ENCODE measurements at regions not wholly inside any gene's neighbourhood (a gene's known extent, or its start where the extent isn't known, plus 50 kb on each side); places are given as distances from the start of the nearest gene placed in this dataset.

DNA sequence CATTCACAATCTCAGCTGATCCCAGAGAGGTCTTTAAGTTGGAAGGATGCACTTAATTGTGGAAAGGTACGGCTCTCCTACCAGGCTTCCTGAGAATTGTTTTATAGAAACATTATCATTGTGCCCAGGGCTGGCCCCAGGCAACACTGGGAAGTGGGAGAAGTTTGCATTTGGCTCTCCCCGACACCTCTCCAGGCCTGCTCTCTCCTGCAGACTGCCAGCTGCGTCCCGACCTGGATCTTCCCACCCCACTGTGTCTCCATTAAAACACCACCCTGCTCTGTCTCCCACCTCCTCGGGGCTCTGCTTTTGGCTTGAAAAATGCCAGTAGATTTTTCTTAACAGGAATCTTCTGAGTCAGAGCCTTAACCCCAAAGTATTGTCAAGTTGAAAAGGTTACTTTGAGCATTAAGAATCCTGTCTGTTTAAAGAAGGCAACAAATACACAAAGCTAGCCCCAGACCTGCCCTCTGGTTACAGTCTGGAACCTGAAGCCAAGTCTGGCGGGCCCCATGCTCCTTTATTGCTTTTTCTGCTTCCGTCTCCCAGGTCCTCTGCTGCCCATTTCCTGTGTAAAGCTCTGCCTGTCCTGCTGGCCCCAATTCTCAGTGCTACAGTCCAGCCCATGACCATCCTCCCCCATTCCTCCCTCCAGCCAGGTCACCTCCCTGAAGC lies 530.2 kb downstream of the SOX6 start:
- DNase-seq (ENCODE audit: low read depth): no peak
- TF ChIP-seq CTCF (IDR thresholded peaks at IDR 0.05; ENCODE audit: low read length, missing control alignments): no peak
- no peak overlapping the region for H3K4me3 ChIP-seq (replicated peaks; ENCODE audit: low read depth, low read length)

GRCh38 chr11:15826826-15827225 lies 529.5 kb downstream of the SOX6 start:
- DNase-seq (ENCODE audit: low read depth): peak; percentile 52
- peak; percentile 74 for TF ChIP-seq CTCF (IDR thresholded peaks at IDR 0.05; ENCODE audit: low read length, missing control alignments)
- no peak overlapping the region for H3K4me3 ChIP-seq (replicated peaks; ENCODE audit: low read depth, low read length)

DNA sequence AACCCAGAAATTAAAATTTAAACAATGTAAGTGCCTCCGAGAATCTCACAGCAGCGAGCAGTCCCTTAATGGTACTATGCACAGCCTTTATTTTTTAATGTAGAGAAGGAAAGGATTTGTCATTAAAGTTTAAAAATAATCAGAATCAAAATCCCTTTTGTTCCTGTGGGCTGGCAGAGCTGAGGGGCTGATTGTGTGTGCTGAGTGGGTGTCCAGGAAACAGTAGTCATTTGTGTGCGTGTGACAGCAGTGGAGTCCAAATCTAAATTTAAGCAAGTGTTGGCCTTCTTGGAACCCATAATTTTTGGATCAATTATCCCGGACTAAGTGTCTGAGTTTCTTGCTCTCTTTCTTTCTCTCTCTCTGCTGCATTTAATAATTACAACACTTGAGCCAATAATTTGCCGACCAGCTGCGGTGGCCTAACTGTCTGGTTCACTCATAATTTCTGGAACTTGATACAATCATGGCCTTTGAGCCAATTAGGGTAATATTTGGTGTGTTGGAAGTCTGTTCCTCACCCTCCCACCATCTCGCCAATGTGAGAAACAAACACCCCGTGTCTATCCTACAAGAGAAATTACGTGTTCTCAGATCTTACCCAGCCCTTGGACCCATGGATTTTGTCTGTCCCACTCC lies 528.0 kb downstream of the SOX6 start:
- H3K4me3 ChIP-seq (replicated peaks; ENCODE audit: low read depth, low read length): no peak overlapping the region
- TF ChIP-seq CTCF (IDR thresholded peaks at IDR 0.05; ENCODE audit: low read length, missing control alignments): no peak
- no peak for DNase-seq (ENCODE audit: low read depth)

GRCh38 chr11:15829312-15829711 lies 527.0 kb downstream of the SOX6 start:
- DNase-seq (ENCODE audit: low read depth): no peak
- no peak for TF ChIP-seq CTCF (IDR thresholded peaks at IDR 0.05; ENCODE audit: low read length, missing control alignments)
- H3K4me3 ChIP-seq (replicated peaks; ENCODE audit: low read depth, low read length): no peak overlapping the region

DNA sequence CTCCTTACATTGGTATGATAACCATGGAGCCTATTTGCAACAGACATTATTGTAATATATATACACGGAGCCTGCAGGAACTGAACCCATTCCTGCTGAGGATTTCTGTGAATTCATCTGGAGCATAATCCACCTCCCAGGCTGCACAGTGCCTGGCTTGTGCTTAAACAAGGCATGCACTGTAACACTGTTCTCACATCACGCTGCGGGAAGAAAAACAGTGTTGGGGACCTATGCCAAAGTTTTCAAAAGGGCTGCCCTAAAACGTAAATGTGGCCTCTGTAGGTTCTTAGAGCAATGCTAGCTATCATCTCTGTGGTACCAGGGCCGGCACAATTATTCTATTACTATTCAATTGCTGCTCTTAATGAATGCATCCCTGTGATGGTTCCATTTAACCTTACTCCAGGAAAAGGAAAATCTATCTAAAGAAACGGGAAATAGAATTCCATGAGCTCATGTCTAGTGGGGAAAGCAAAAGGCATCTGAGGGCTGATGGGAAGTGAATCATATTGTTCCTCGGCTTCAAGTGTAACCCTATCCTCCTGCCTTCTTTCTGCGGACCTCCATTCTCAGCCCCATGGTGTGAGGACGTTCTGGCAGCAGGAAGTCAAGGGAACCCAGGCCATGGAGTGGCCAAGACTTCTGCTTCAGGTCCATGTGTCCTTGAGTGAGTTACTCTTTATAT lies 525.5 kb downstream of the SOX6 start:
- no peak overlapping the region for H3K4me3 ChIP-seq (replicated peaks; ENCODE audit: low read depth, low read length)
- TF ChIP-seq CTCF (IDR thresholded peaks at IDR 0.05; ENCODE audit: low read length, missing control alignments): no peak
- no peak for DNase-seq (ENCODE audit: low read depth)

DNA sequence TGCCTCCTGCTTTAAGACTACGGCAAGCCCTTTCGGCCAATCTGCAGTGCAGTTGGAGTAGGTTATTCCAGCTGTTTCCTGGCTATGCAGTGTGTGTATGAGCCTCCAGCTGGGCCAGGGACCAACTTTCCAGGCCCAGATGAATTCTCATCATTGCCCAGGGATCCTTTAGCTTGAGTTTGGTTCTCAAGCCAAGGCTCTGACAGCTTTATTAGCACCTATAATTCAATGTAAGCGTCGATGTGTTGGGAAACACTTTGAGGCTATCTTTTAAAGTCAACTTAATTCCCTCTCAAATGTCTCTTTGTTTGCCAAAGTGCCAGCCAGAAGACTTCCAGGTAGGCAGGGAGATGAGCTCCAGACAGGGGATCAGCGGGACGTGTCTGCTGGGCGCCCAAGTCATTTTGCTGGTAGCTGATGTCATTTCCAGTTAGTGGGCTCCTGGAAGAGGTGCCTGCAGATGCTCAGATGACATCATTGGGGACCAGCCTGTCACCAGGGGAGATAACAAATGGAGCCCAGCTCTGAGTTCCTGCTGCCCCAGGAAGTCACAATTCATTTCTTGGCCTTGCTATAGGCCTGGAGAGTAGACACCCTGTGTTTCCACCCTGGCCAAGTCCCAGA lies 520.4 kb downstream of the SOX6 start:
- H3K4me3 ChIP-seq (replicated peaks; ENCODE audit: low read depth, low read length): no peak overlapping the region
- TF ChIP-seq CTCF (IDR thresholded peaks at IDR 0.05; ENCODE audit: low read length, missing control alignments): no peak
- DNase-seq (ENCODE audit: low read depth): no peak

Data from fibroblast of pulmonary artery (primary cell).